Transverse colon (tissue), 4 donors: ENCODE measurements at regions not wholly inside any gene's neighbourhood (a gene's known extent, or its start where the extent isn't known, plus 50 kb on each side); places are given as distances from the start of the nearest gene placed in this dataset.

Experiments used
- DNase-seq: peaks from one replicate; pipeline ENCODE4 v3.0.0-alpha.2; 2019
- H3K27ac ChIP-seq, 4 donors: fragments of 200-600 bp; sonication (generic); 2 replicates each; pipeline ENCODE4 v1.5.1; 2016 to 2018; ENCODE audit warnings: inconsistent platforms in 4 of 4
- H3K27me3 ChIP-seq: fragments of 200-600 bp; sonication (generic); 2 replicates; pipeline ENCODE4 v1.5.1; 2017; ENCODE audit warnings: inconsistent platforms
- H3K36me3 ChIP-seq, 4 donors: fragments of 200-600 bp; sonication (generic); 2 replicates each; pipeline ENCODE4 v1.5.1; 2017 to 2019; ENCODE audit warnings: inconsistent platforms in 4 of 4
- H3K4me1 ChIP-seq, 4 donors: fragments of 200-600 bp; sonication (generic); 2 replicates each; pipeline ENCODE4 v1.5.1; 2017 to 2020; ENCODE audit warnings: inconsistent platforms in 4 of 4
- H3K4me3 ChIP-seq, 4 donors: fragments of 200-600 bp; sonication (generic); 1 replicate in 1 of 4; 2 replicates in 3 of 4; pipeline versions ENCODE4 v1.5.1 to v1.6.1; 2017 to 2019; ENCODE audit warnings: inconsistent platforms in 4 of 4
- H3K9me3 ChIP-seq, 2 donors: fragments of 200-600 bp; sonication (generic); 2 replicates each; pipeline ENCODE4 v1.5.1; 2017 to 2019; ENCODE audit warnings: inconsistent platforms in 2 of 2
- EP300 ChIP-seq: sonication (generic); formaldehyde crosslinking; IDR thresholded peaks from one replicate; pipeline ENCODE4 v1.6.1; 2017; ENCODE audit warnings: antibody characterized with exemption, low read depth
- POLR2A ChIP-seq: fragments of 450-650 bp; IDR thresholded peaks from one replicate; pipeline ENCODE4 v1.6.1; 2016; ENCODE audit warnings: antibody characterized with exemption, mild to moderate bottlenecking, moderate library complexity
- POLR2AphosphoS5 ChIP-seq, 3 donors: sonication (generic); formaldehyde crosslinking; IDR thresholded peaks; one replicate each; pipeline ENCODE4 v1.6.1; 2016; ENCODE audit warnings: antibody characterized with exemption in 3 of 3
- WGBS, 2 donors: methylation state at CpG; one replicate each; pipeline ENCODE4 v1.1.5; 2018; ENCODE audit warnings: low coverage in 1 of 2; 5-methylcytosine and 5-hydroxymethylcytosine counted together
- in situ Hi-C, 4 donors: fragments of 200-750 bp; cut with MboI; loops; one replicate each; pipeline versions ENCODE4 v1.15.0 to v1.15.1; 2017; ENCODE audit warnings: low sequenced_read_pairs in 3 of 4, low pct_ligation_motif_present in 1 of 4, low pct_unique_long_range_greater_than_20kb in 1 of 4
- intact Hi-C: fragments of 100-400 bp; cut with DNase I; formaldehyde crosslinking; loops from one replicate; pipeline ENCODE4 v1.15.1; 2023; ENCODE audit warnings: low total_unique reads
- TF ChIP-seq, protein P1 (sequence below), 5 experiments: fragments of 200-600 bp in 3 of 5; fragments of 450-650 bp in 2 of 5; sonication (generic) in 3 of 5; IDR thresholded peaks; 1 replicate in 2 of 5; 2 replicates in 3 of 5; pipeline ENCODE4 v1.5.1; 2016 to 2017; ENCODE audit warnings: antibody characterized with exemption in 5 of 5, inconsistent platforms in 3 of 5, mild to moderate bottlenecking in 2 of 5, moderate library complexity in 1 of 5

DNA sequence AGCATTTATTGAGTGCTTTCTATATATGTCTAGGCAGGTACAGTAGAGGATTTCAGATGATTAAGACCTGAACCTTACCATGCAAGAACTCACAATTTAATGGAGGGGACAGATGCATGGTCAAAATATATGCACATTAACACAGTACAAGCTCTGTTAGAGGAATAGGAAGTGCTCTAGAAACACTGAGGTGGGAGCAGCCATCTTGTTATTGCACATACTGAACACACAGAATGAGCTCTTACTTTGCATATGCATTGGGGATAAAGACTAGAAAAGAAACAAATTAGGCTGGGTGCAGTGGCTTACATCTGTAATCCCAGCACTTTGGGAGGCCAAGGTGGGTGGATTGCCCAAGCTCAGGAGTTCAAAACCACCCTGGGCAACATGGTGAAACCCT is 438.3 kb downstream of the UTRN start:
- Histone ChIP-seq H3K27ac (no peak overlapping the region), H3K36me3 (no peaks in the 10 kb centered on the region), H3K4me3 (no peak overlapping the region), H3K4me1 (peaks cover 0 to 10% (median 0%) of the 10 kb centered on the region in 4 donors), H3K27me3 (no peaks in the 10 kb centered on the region), H3K9me3 (no peaks in the 10 kb centered on the region)
- in situ Hi-C loops = no loop called here
- no peak for TF ChIP-seq POLR2AphosphoS5 (IDR thresholded peaks at IDR 0.05)
- intact Hi-C loops = no loop called here
- DNase-seq = no peak

DNA sequence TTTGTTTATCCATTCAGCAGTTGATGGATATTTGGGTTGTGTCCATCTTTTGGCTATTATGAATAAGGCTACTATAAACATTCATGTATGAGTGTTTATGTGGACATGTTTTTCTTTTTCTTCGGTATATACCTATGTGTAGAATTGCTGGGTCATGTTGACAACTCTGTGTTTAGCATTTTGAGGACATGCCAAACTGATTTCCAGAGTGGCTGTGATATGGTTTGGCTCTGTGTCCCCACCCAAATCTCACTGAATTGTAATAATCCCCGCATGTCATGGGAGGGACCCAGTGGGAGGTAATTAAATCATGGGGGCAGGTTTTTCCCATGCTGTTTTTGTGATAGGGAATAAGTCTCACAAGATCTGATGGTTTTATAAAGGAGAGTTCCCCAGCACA is 439.7 kb downstream of the UTRN start:
- no peaks in the 10 kb centered on the region for H3K9me3 ChIP-seq
- H3K4me3 ChIP-seq = no peak overlapping the region
- no peak overlapping the region for H3K27ac ChIP-seq
- no peak for TF ChIP-seq POLR2A
- H3K27me3 ChIP-seq = no peaks in the 10 kb centered on the region
- intact Hi-C loops (no loop called here), in situ Hi-C loops (no loop called here)
- H3K4me1 ChIP-seq = peaks cover 0 to 15% (median 0%) of the 10 kb centered on the region in 4 donors
- H3K36me3 ChIP-seq = no peaks in the 10 kb centered on the region
- WGBS, 2 donors = 83 to 90% methylated on average over 1 to 2 of the region's 2 CpGs
- DNase-seq = no peak

DNA sequence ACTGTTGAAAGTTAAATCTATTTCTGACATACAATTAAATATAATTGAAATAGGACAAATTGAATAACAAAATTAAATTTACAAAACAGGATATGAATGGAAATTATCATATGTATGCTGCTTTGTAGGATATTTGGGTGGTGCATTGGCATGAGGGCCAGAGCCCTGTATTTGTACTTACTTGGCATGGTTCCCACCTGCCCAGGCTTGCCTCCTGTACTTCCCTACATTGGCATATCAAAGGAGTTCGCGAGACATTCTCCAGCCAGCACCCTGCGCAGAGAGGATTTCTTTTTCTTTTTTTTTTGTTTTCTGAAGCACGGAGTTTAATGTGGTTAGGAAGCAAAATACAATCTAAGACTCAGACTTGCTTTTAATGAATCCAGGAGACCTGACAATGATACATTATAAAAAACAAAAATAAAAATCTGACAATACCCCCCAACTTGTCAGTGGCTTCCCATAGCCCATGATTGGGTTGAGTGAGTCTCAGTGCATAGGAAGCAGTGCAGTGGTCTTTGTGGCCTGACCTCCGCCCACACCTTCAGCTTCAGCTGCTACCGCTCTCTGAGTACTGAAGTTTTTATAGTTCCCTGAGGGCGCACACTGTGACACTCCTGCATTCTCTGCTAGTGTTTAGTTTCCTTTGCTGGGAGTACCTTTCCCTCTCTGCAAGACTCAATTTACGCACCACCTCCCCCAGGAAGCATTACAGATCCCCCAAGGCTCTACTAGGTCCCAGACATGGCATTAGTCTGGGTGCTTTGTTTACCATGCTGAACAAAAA is 440.8 kb downstream of the UTRN start:
- Histone ChIP-seq H3K4me3 (no peak overlapping the region), H3K9me3 (no peaks in the 10 kb centered on the region), H3K27me3 (no peaks in the 10 kb centered on the region), H3K27ac (no peak overlapping the region), H3K36me3 (no peaks in the 10 kb centered on the region), H3K4me1 (peaks cover 0 to 19% (median 0%) of the 10 kb centered on the region in 4 donors)
- in situ Hi-C loops = no loop called here
- intact Hi-C loops = no loop called here
- DNase-seq = no peak
- no peak for TF ChIP-seq POLR2AphosphoS5 (IDR thresholded peaks at IDR 0.05)
- TF ChIP-seq EP300 = no peak
- TF ChIP-seq, protein P1, sequence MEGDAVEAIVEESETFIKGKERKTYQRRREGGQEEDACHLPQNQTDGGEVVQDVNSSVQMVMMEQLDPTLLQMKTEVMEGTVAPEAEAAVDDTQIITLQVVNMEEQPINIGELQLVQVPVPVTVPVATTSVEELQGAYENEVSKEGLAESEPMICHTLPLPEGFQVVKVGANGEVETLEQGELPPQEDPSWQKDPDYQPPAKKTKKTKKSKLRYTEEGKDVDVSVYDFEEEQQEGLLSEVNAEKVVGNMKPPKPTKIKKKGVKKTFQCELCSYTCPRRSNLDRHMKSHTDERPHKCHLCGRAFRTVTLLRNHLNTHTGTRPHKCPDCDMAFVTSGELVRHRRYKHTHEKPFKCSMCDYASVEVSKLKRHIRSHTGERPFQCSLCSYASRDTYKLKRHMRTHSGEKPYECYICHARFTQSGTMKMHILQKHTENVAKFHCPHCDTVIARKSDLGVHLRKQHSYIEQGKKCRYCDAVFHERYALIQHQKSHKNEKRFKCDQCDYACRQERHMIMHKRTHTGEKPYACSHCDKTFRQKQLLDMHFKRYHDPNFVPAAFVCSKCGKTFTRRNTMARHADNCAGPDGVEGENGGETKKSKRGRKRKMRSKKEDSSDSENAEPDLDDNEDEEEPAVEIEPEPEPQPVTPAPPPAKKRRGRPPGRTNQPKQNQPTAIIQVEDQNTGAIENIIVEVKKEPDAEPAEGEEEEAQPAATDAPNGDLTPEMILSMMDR (IDR thresholded peaks at IDR 0.05) = no peak
- WGBS, 2 donors = 62 to 75% methylated on average over 2 to 8 of the region's 8 CpGs

DNA sequence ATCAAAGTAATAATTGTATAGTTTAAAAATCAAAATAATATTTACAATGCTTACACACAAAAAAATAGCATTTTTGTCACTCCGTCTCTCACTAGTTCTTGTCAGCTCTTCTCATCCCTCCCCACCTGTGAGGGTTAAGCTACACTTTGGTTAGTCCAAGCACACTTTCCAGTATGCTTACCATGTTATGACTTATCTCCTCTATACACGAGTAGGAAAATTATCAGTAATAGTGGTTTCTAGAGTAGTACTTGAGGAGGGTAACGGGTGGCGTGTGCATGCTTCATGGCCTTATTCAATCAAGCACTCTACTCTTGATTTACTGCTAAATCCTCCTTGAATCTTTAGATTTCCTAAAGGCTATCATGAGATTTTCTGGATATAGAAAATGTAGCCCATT is 443.7 kb downstream of the UTRN start:
- no peak overlapping the region for H3K4me3 ChIP-seq
- 88 to 94% methylated on average over 4 of the region's 4 CpGs for WGBS, 2 donors
- intact Hi-C loops = no loop called here
- in situ Hi-C loops = no loop called here
- H3K4me1 ChIP-seq = peaks cover 0 to 19% (median 0%) of the 10 kb centered on the region in 4 donors
- peaks cover 0 to 8% (median 4%) of the 10 kb centered on the region in 4 donors for H3K36me3 ChIP-seq
- no peak for TF ChIP-seq EP300
- no peak overlapping the region for H3K27ac ChIP-seq
- DNase-seq = no peak
- H3K27me3 ChIP-seq = no peaks in the 10 kb centered on the region
- no peaks in the 10 kb centered on the region for H3K9me3 ChIP-seq

DNA sequence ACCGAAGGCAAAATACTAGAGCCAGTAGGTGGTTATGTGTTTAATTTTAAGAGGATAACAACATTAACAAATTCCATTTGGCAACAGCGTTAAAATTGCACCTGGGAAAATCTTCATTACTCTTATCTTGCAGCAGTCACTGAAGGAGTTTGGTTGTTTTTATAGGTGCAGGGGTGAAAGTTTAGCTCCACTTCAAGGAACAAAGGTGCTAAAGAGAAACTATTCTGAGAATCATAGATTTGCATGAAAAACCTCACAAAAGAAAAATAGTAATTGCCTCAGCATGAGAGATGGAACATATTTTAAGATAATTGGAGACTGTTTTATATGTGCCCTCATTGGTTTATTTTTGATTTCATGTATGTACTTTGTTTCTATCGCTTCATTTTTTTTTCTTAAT is 444.4 kb downstream of the UTRN start:
- H3K4me3 ChIP-seq = no peak overlapping the region
- TF ChIP-seq EP300 = no peak
- TF ChIP-seq POLR2AphosphoS5 (IDR thresholded peaks at IDR 0.05) = no peak
- TF ChIP-seq, protein P1 (IDR thresholded peaks at IDR 0.05) = no peak
- TF ChIP-seq POLR2A = no peak
- intact Hi-C loops = no loop called here
- H3K9me3 ChIP-seq = no peaks in the 10 kb centered on the region
- in situ Hi-C loops = no loop called here
- no peaks in the 10 kb centered on the region for H3K27me3 ChIP-seq
- no peak for DNase-seq
- no peak overlapping the region for H3K27ac ChIP-seq
- H3K36me3 ChIP-seq = peaks cover 0 to 8% (median 4%) of the 10 kb centered on the region in 4 donors
- peaks cover 0 to 19% (median 0%) of the 10 kb centered on the region in 4 donors for H3K4me1 ChIP-seq
- WGBS, 2 donors = 61 to 71% methylated on average over 3 of the region's 3 CpGs
